GM04504 (cell line): ENCODE measurements at regions not wholly inside any gene's neighbourhood (a gene's known extent, or its start where the extent isn't known, plus 50 kb on each side); places are given as distances from the start of the nearest gene placed in this dataset.
"Not testable (repeated sequence)": the region's sequence is repeated elsewhere in the genome, so short reads cannot be mapped to it uniquely, and the experiment has no call there.

Experiments
- DNase-seq: peaks from one replicate; pipeline ENCODE4 v3.0.0-alpha.2; 2012; ENCODE audit warnings: low read depth

DNA sequence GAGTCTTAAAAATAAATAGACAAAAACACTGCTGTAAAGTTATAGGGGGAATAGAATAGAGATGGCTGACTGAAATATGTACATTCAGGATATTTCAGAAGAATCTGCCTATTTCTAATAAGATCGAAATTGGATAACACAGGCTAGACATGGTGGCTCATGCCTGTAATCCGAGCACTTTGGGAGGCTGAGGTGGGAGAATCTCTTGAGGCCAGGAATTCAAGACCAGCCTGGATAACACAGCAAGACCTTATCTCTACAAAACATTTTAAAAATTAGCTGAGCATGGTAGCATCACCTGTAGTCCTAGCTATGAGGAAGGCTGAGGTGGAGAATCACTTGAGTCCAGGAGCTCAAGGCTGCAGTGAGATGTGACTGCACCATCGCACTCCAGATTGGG, 146.6 kb upstream of the CCDC150 start:
- no peak for DNase-seq

- no peak for DNase-seq
These were observed 140.6 kb upstream of the CCDC150 start for GRCh38 chr2:196498962-196499361.

GRCh38 chr2:196499686-196500085, 139.8 kb upstream of the CCDC150 start:
- DNase-seq = no peak

DNA sequence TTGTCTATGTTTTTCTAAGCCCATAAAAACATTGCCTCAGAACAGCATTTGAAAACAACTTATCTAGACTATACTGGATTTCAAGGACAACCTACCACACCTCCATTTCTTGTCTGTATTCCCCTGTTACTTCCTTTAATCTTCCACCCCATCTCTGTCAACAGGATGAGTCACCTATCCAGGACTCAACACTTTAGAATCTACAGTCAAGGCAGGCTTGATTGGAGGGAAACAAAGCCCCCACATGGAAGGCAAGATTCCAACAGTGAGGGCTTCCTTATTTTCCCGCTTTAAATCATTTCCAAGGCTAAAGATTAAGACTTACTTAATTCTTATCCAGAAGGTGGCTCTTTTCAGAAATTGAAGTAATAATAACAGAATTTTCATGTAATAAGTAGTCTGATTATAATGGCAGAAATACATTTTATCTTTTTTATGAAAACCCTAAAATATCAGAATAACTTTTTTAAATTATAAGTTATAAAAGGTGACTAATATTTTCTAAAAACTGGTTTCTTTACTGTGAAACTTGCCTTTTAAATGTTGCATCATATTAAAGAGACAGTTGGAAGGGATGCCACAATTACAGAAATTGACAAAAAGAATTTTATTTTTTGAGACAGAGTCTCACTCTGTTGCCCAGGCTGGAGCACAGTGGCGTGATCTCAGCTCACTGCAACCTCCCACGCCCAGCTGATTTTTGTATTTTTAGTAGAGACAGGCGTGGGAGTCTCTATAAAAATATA, 138.7 kb upstream of the CCDC150 start:
- DNase-seq = peak; percentile 12

DNA sequence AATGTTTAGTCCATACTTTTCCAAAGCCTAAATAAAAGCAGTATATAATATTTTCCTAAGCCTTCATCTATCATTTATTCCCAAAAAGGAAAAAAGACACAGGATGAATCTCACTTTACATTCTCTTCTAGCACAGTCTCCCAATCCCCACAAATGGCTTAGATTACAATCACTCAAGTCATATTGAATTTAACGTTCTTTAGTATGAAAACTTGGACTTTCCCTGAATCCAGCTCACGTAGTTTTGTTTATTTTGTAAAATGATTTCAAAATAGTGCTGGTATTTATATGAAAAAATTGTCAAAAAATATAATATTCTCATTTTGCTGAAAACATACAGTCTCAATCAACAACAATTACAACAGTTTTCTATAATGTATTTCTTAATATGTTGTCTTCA, 137.7 kb upstream of the CCDC150 start:
- no peak for DNase-seq

DNA sequence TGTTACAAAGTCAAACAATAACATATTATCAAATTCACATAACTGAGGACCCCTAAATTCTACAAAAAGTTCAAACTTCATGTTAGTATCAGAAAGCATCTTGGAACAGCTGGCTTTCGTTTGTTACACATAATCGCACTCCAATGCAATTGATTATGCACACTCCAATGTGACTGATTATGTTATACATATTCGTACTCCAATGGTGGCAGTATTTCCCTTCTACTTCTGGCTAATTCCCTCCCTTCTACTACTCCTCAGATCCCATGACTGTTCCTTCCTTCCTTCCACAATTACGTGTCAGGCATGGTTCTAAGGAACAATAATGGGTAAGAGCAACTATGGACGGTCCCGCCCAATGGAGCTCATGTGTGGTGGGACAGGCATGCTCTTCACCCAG, 137.1 kb upstream of the CCDC150 start:
- DNase-seq = no peak

GRCh38 chr2:196503398-196503797, 136.1 kb upstream of the CCDC150 start:
- DNase-seq = no peak

DNA sequence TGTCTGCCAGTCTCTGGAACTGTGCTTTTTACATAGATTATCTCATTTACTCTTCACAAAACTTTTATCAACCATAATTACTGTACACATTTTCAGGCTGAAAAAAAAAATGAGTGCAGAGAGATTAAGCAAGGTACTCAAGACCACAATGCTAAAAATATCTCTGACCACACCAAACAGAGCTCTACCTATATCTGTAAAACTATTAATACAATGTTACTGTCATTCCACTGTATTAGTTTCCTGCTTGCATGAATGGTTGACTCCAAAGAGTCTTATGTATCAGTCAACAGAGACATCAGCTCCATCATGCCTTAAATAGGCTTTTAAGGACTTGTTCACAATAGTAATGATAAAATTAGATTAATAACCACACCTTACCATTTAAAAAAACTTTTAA, 134.7 kb upstream of the CCDC150 start:
- DNase-seq = no peak

- DNase-seq = no peak
These were observed 129.3 kb upstream of the CCDC150 start for GRCh38 chr2:196510246-196510645.

- peak; percentile 10 for DNase-seq
These were observed 128.0 kb upstream of the CCDC150 start for GRCh38 chr2:196511258-196512168.

GRCh38 chr2:196513796-196514526, 125.6 kb upstream of the CCDC150 start:
- DNase-seq = no peak

DNA sequence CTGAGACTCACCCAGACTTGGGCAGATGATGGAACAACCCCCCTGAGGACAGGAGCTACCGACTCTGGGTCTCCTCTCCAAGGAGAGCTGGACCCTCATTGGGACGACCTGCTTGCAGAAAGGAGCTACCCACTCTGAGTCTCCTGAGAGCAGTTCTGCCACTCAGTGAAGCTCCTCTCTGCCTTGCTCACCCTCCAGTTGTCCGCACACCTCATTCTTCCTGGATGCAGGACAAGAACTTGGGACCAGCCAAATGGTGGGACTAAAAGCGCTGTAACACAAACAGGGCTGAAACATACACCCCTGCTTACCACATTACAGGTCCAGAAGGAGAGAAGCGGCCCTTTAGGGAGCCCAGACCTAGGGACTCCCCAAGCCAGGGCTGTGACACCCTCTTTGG, 124.9 kb upstream of the CCDC150 start:
- no peak for DNase-seq

- no peak for DNase-seq
These were observed 124.5 kb upstream of the CCDC150 start for GRCh38 chr2:196515051-196515450.

DNA sequence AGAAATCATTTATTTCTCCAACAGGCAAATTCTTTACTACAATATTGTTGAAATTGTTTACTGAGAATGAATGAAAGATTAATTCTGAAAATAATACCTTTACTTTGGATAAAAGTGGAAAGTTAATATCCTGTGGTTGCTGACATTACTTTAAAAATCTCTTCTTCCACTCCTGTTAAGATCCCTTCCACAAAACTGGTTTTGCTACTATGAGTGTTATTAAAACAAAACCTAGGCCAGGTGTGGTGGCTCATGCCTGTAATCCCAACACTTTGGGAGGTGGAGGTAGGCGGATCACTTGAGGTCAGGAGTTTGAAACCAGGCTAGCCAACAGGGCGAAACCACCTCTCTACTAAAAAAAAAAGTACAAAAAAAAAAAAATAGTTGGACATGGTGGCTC, 123.9 kb upstream of the CCDC150 start:
- no peak for DNase-seq

- DNase-seq = no peak
These were observed 123.0 kb upstream of the CCDC150 start for GRCh38 chr2:196516564-196516963.

DNA sequence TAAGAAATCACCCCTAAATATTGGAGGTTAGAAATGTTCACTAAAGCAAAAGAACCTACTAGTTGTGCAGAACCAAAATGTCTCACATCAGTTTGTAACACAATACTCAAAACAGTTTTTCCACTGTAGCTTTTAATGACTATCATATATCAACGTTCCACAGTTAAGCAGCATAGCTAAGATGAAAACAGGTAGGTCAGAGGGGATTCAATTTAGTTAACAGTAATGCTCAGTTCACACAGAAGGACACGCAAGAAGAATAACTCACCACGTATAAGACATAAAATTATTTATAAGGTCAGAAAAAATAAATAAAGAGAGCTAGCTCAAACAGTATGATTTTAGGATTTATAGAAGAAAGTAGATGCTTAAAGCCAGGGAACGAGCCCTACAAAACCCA, 118.9 kb upstream of the CCDC150 start:
- DNase-seq = no peak

GRCh38 chr2:196526981-196527725, 112.4 kb upstream of the CCDC150 start:
- not testable (repeated sequence) for DNase-seq

- no peak for DNase-seq
These were observed 110.9 kb upstream of the CCDC150 start for GRCh38 chr2:196528486-196529223.

GRCh38 chr2:196530910-196531309, 108.6 kb upstream of the CCDC150 start:
- no peak for DNase-seq

DNA sequence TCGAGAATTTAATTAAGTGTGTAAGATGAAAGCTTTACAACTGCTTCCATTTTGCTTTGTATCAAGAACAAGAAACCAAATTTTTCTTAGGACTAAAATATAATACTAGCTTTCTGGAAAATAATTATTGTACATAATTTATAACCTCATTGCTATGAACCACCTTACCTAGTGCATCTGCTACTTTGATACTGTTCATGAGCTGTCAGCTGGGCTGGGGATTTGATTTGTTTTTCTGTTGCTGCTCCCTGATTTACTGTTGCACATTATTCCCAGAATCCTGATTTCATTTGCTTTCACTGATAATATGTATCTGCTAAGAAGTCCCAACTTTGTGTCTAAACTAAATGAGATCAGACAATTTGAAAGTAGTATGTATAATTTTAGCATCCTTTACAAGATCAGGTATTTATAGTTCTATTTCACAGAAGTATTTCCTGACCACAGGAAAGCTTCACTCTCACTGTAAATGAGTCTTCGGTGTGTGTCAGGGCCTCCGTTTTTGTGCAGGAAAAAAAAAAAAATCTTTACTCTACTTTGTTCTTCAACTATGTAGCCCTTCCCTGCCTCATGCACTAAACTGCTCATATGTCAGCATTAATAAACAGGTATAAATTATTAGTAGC, 105.6 kb upstream of the CCDC150 start:
- DNase-seq = no peak

- no peak for DNase-seq
These were observed 105.0 kb upstream of the CCDC150 start for GRCh38 chr2:196534495-196534894.
